DOHH2 (cell line): ENCODE measurements at regions not wholly inside any gene's neighbourhood (a gene's known extent, or its start where the extent isn't known, plus 50 kb on each side); places are given as distances from the start of the nearest gene placed in this dataset.

ENCODE experiments used
- CTCF ChIP-seq: fragments of 200-600 bp; sonication (generic); IDR thresholded peaks from one replicate; pipeline ENCODE4 v1.5.1; 2014; ENCODE audit warnings: antibody characterized with exemption, mild to moderate bottlenecking, low read depth, low read length; ENCODE audit not compliant: poor library complexity, severe bottlenecking
- EZH2phosphoT487 ChIP-seq: fragments of 200-600 bp; sonication (generic); IDR thresholded peaks from 2 replicates; pipeline ENCODE4 v1.6.1; 2017; ENCODE audit warnings: borderline replicate concordance, mild to moderate bottlenecking, antibody characterized with exemption, low read length, moderate library complexity, mixed read lengths

- TF ChIP-seq EZH2phosphoT487 (no peak), CTCF (no peak)
These were observed 462.0 kb upstream of the CNTN3 start for GRCh38 chr3:75076481-75076880.
